AG09309 (cell line): ENCODE measurements at regions not wholly inside any gene's neighbourhood (a gene's known extent, or its start where the extent isn't known, plus 50 kb on each side); places are given as distances from the start of the nearest gene placed in this dataset.

Experiments
- DNase-seq: peaks from one replicate; pipeline ENCODE4 v3.0.0-alpha.2; 2010; ENCODE audit warnings: low read depth
- H3K4me3 ChIP-seq: 2 replicates; pipeline ENCODE4 v1.5.1; 2011; ENCODE audit warnings: mild to moderate bottlenecking, low read depth, low read length, moderate library complexity; ENCODE audit not compliant: control insufficient read depth
- TF ChIP-seq, protein P1 (sequence below): IDR thresholded peaks from 2 replicates; pipeline ENCODE4 v1.5.1; 2011; ENCODE audit warnings: mild to moderate bottlenecking, low read depth, low read length, inconsistent platforms; ENCODE audit not compliant: insufficient read depth, control insufficient read depth; ENCODE audit errors: missing control alignments

DNA sequence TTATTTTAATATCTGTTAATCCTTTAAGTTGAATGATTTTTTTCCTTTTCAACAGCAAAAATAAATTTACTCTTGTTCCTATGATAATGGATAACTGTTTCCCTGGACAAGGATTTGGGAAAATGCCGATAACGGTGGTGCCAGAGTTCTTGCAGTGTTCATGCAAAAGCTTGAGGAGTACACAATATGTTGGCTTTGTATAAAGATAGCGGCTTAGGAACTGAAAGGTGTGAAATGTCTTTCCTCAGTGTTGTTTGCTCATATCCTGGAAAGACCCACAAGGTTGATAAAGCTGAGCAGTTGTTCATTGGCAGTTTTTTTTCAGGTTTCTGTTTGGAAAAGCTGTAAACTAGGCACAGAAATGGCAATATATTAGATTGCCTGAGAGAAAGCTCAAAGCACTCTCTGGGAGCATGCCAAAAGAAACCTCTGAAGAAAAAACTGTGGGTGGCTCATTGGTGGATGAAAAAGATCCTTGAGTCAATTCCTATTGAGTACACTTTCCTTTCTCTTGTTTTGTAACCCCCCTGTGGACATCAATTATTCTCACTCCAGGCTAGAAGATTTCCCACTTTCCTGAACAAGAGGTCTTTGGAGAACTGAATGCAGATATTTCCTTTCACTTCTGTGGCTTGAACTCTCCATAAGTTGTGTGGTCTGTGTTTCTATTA, 117.2 kb upstream of the RGMB start:
- no peak overlapping the region for H3K4me3 ChIP-seq
- DNase-seq, result no peak
- TF ChIP-seq, protein P1, sequence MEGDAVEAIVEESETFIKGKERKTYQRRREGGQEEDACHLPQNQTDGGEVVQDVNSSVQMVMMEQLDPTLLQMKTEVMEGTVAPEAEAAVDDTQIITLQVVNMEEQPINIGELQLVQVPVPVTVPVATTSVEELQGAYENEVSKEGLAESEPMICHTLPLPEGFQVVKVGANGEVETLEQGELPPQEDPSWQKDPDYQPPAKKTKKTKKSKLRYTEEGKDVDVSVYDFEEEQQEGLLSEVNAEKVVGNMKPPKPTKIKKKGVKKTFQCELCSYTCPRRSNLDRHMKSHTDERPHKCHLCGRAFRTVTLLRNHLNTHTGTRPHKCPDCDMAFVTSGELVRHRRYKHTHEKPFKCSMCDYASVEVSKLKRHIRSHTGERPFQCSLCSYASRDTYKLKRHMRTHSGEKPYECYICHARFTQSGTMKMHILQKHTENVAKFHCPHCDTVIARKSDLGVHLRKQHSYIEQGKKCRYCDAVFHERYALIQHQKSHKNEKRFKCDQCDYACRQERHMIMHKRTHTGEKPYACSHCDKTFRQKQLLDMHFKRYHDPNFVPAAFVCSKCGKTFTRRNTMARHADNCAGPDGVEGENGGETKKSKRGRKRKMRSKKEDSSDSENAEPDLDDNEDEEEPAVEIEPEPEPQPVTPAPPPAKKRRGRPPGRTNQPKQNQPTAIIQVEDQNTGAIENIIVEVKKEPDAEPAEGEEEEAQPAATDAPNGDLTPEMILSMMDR, result no peak

DNA sequence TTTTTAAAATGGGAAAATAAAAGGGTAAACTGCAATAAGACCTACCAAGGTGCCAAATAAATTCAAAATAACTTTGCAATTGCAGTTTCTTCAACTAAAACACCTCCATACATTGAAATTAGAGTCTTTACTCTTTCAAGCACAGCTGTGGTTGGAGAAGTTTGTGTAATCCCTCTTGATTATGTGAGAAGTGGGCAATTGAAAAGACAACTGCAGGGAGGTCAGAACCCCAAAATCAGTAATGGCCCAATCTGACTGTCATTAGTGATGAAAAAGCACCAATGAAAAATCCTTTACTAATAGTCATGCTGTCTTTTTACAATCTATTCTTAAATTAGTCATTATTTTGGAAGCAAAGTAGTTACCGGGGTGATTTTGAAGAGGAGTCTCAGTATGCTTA, 116.7 kb upstream of the RGMB start:
- TF ChIP-seq, protein P1, result no peak
- no peak for DNase-seq
- no peak overlapping the region for H3K4me3 ChIP-seq

DNA sequence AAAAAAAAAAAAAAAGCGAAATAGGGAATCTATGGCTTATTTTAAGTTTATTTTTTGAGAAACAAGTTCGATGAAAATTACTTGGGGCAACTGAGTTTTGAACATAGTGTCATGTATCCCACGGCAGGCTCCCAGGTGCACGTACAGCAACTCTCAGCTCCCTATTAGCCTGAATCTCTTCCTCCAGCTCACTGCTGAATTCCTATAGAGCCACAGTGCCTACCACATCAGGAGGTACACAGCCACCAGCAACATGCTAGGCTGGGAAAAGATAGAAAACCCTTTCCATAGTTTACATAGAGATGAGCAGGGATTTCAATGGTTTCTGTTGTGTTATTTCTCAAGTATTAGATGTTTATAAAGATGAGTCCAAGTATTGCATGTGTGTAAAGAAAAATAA, 115.9 kb upstream of the RGMB start:
- no peak overlapping the region for H3K4me3 ChIP-seq
- TF ChIP-seq, protein P1, result no peak
- DNase-seq, result no peak

DNA sequence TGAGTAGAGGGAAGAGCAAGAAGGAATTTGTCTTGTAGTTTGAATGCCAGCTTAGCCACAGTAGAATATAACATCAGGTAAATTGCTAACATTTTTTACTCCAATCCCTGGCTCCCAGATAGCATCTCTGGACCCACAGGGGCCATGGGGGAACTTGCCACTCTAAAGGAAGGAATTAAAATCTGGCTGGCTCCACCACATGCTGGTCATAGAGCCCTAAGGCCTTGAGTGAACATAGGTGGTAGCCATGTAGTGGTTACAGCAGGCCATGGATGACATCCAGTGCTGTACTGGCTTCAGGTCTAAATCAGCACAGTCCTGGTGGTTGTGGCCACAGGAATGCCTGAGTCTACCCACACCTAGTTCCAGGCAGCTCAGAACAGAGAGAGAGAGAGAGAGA, 109.9 kb upstream of the RGMB start:
- H3K4me3 ChIP-seq, result no peak overlapping the region
- DNase-seq, result no peak
- TF ChIP-seq, protein P1, result no peak

DNA sequence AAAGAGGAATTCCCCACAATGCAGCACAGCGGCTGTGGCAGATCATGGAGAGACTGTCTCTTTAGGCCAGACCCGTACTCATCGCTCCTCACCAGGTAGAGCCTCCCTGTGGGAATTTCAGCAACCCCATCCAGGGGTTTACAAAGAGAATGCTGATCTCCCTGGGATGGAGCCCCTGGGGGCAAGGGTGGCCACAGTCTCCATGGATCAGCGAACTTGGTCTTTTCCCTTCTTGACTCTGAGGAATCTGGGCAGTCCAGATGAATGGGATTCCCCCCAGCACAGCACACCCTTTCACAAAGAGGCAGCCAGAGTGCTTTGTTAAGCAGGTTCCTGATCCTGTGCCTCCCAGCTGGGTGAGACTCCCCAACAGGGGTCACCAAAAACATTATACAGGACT, 108.7 kb upstream of the RGMB start:
- H3K4me3 ChIP-seq, result no peak overlapping the region
- TF ChIP-seq, protein P1, result no peak
- DNase-seq, result no peak

DNA sequence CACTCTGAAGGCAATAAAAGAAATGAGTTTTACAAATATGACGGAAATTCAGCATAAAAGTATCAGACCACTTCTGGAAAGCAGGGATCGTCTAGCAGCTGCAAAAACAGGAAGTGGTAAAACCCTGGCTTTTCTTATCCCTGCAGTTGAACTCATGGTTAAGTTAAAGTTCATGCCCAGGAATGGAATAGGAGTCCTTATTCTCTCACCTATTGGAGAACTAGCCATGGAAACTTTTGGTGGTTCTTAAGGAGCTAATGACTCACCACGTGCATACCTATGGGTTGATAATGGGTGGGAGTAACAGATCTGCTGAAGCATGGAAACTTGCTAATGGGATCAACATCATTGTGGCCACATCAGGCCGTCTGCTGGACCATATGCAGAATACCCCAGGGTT, 93.5 kb upstream of the RGMB start:
- TF ChIP-seq, protein P1, result no peak
- DNase-seq, result no peak

DNA sequence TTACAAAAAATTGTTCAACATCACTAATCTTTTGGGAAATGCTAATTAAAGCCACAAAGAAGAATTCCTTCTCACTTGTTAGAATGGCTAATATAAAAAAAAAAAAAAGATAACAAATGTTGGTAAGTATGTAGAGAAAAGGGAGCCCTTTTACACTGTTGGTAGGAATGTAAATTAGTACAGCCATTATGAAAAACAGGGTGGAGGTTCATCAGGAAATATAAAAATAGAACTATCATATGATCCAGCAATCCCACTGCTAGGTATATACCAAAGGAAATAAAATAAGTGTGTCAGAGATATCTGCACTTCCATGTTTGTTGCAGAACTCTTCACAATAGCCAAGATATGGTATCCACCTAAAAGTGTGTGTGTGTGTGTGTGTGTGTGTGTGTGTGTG, 83.5 kb upstream of the RGMB start:
- no peak overlapping the region for H3K4me3 ChIP-seq
- no peak for DNase-seq
- TF ChIP-seq, protein P1, result no peak

More for the DNA sequence above, 93.5 kb upstream of the RGMB start:
- no peak overlapping the region for H3K4me3 ChIP-seq
